NCI-H1105 treated with DMSO at 0.1 percent for 48 hours (cell line): ENCODE measurements at regions not wholly inside any gene's neighbourhood (a gene's known extent, or its start where the extent isn't known, plus 50 kb on each side); places are given as distances from the start of the nearest gene placed in this dataset.

Source experiments
- DNase-seq: peaks from one replicate; lab custom pipeline; 2025; lab: John Stamatoyannopoulos, UW

GRCh38 chrX:42519666-42520231 is 258.2 kb downstream of the PPP1R2C start:
- no peak for DNase-seq

- no peak for DNase-seq
Measured at GRCh38 chrX:42515939-42516338, 262.0 kb downstream of the PPP1R2C start.

GRCh38 chrX:42505016-42505415 is 272.9 kb downstream of the PPP1R2C start:
- DNase-seq: no peak

- DNase-seq: no peak
Measured at GRCh38 chrX:42499620-42500019, 278.3 kb downstream of the PPP1R2C start.

GRCh38 chrX:42497356-42497755 is 280.6 kb downstream of the PPP1R2C start:
- no peak for DNase-seq

GRCh38 chrX:42496239-42496638 is 281.7 kb downstream of the PPP1R2C start:
- DNase-seq: peak; percentile 11

GRCh38 chrX:42495139-42495538 is 282.8 kb downstream of the PPP1R2C start:
- DNase-seq: peak; percentile 80

- peak; percentile 32 for DNase-seq
Measured at GRCh38 chrX:42491137-42491907, 286.6 kb downstream of the PPP1R2C start.

GRCh38 chrX:42490111-42490510 is 287.9 kb downstream of the PPP1R2C start:
- no peak for DNase-seq

GRCh38 chrX:42485601-42486000 is 292.4 kb downstream of the PPP1R2C start:
- DNase-seq: no peak

- DNase-seq: no peak
Measured at GRCh38 chrX:42484233-42484632, 293.7 kb downstream of the PPP1R2C start.

GRCh38 chrX:42477396-42477795 is 300.6 kb downstream of the PPP1R2C start:
- DNase-seq: no peak

- DNase-seq: no peak
Measured at GRCh38 chrX:42472727-42473126, 305.2 kb downstream of the PPP1R2C start.

GRCh38 chrX:42466332-42467046 is 311.5 kb downstream of the PPP1R2C start:
- DNase-seq: peak; percentile 21

GRCh38 chrX:42465821-42466220 is 312.1 kb downstream of the PPP1R2C start:
- DNase-seq: no peak

GRCh38 chrX:42463706-42464490 is 314.1 kb downstream of the PPP1R2C start:
- DNase-seq: no peak

GRCh38 chrX:42462917-42463316 is 315.0 kb downstream of the PPP1R2C start:
- DNase-seq: no peak

GRCh38 chrX:42460706-42461105 is 317.3 kb downstream of the PPP1R2C start:
- peak; percentile 40 for DNase-seq

- DNase-seq: no peak
Measured at GRCh38 chrX:42459735-42460134, 318.2 kb downstream of the PPP1R2C start.

- DNase-seq: no peak
Measured at GRCh38 chrX:42456176-42456700, 321.7 kb downstream of the PPP1R2C start.

GRCh38 chrX:42450228-42450627 is 327.7 kb downstream of the PPP1R2C start:
- no peak for DNase-seq

- DNase-seq: no peak
Measured at GRCh38 chrX:42443267-42443666, 334.7 kb downstream of the PPP1R2C start.
